HepG2 (cell line): ENCODE measurements at regions not wholly inside any gene's neighbourhood (a gene's known extent, or its start where the extent isn't known, plus 50 kb on each side); places are given as distances from the start of the nearest gene placed in this dataset.

Experiments used
- ATAC-seq: fragments of 200-7000 bp; cut with Tn5 transposase; 3 replicates; pipeline ENCODE4 v1.9.1; 2020; ENCODE audit warnings: mild to moderate bottlenecking, moderate library complexity
- BruUV-seq: library from RNA; stranded (reverse); fragments of 400-500 nt; replicated peaks from 2 replicates; lab custom pipeline; 2021; lab: Mats Ljungman, UMichigan
- CTCF ChIA-PET: fragments of 300-600 bp; formaldehyde crosslinking; extraction: SDS; loops from one replicate; lab custom pipeline; 2021; ENCODE audit warnings: low total read pairs, inconsistent platforms, low intra/inter-chr PET ratio; lab: Yijun Ruan, JAX
- POLR2A ChIA-PET: fragments of 350-600 bp; sonication (Branson Sonifier 250); formaldehyde crosslinking; loops from one replicate; lab custom pipeline; 2020; ENCODE audit warnings: antibody characterized with exemption, inconsistent platforms; lab: Yijun Ruan, JAX
- DNase-seq: peaks from one replicate; pipeline ENCODE4 v3.0.0-alpha.2; 2015; ENCODE audit warnings: low spot score
- FAIRE-seq: peaks from 3 replicates; lab custom pipeline; 2011; peaks lifted over from hg19 to GRCh38; lab: Jason Lieb, UNC
- H2AFZ ChIP-seq: one replicate; pipeline ENCODE4 v1.6.1; 2011; ENCODE audit warnings: low read length, inconsistent platforms
- H3K27ac ChIP-seq: fragments of 300-600 bp; 3 replicates; pipeline ENCODE4 v1.8.0; 2011; ENCODE audit warnings: mixed run types, mild to moderate bottlenecking, mixed read lengths, low read length, inconsistent platforms; ENCODE audit not compliant: insufficient read depth; ENCODE audit errors: extremely low read length
- H3K27me3 ChIP-seq, 2 experiments: fragments of 200-600 bp in 1 of 2; 2 replicates in 1 of 2; 3 replicates in 1 of 2; pipeline versions ENCODE4 v1.6.0 to v1.8.0; 2011; ENCODE audit warnings: low read length in 2 of 2, mild to moderate bottlenecking in 2 of 2, moderate library complexity in 2 of 2, inconsistent platforms in 1 of 2; ENCODE audit not compliant: insufficient read depth in 2 of 2, control insufficient read depth in 1 of 2
- H3K36me3 ChIP-seq, 2 experiments: fragments of 200-600 bp in 1 of 2; replicated peaks in 1 of 2; 2 replicates in 1 of 2; 3 replicates in 1 of 2; pipeline versions ENCODE4 v1.5.1 to v1.8.0; 2011; ENCODE audit warnings: low read length in 2 of 2, inconsistent platforms in 1 of 2; ENCODE audit not compliant: insufficient read depth in 2 of 2, control insufficient read depth in 1 of 2
- H3K4me1 ChIP-seq: 2 replicates; pipeline ENCODE4 v1.5.1; 2012; ENCODE audit warnings: low read length, inconsistent platforms; ENCODE audit not compliant: insufficient read depth
- H3K4me2 ChIP-seq: 2 replicates; pipeline ENCODE4 v1.6.0; 2011; ENCODE audit warnings: low read depth, low read length, inconsistent platforms
- H3K4me3 ChIP-seq, 3 experiments: fragments of 200-600 bp in 1 of 3; sonication (generic), shearing (Covaris generic) in 1 of 3; replicated peaks in 1 of 3; 2 replicates each; pipeline ENCODE4 v1.5.1; 2011 to 2016; ENCODE audit warnings: low read length in 3 of 3, inconsistent platforms in 2 of 3, low read depth in 2 of 3, mild to moderate bottlenecking in 2 of 3, control low read depth in 1 of 3, mixed read lengths in 1 of 3; ENCODE audit not compliant: insufficient read depth in 1 of 3
- H3K79me2 ChIP-seq: one replicate; pipeline ENCODE4 v1.6.1; 2011; ENCODE audit warnings: low read length, inconsistent platforms; ENCODE audit not compliant: insufficient read depth
- H3K9ac ChIP-seq: 2 replicates; pipeline ENCODE4 v1.6.0; 2011; ENCODE audit warnings: mild to moderate bottlenecking, low read depth, low read length, inconsistent platforms; ENCODE audit not compliant: insufficient read depth
- H3K9me3 ChIP-seq: 2 replicates; pipeline ENCODE4 v1.5.1; 2012; ENCODE audit warnings: mild to moderate bottlenecking, low read length
- H4K20me1 ChIP-seq: 2 replicates; pipeline ENCODE4 v1.6.0; 2011; ENCODE audit warnings: inconsistent platforms, mild to moderate bottlenecking, low read length, moderate library complexity; ENCODE audit not compliant: insufficient read depth
- ADNP ChIP-seq: sonication (generic); formaldehyde crosslinking; IDR thresholded peaks from 2 replicates; pipeline ENCODE4 v1.4.0; 2020; ENCODE audit warnings: missing genetic modification reagents
- CREB1 ChIP-seq, 2 experiments: fragments of 450-650 bp in 1 of 2; IDR thresholded peaks; 2 replicates each; pipeline ENCODE4 v1.6.1; 2016 to 2017; ENCODE audit warnings: control low read depth in 1 of 2, mild to moderate bottlenecking in 1 of 2, missing compliant biosample characterization in 1 of 2, missing genetic modification characterization in 1 of 2
- DR1 ChIP-seq: sonication (generic); formaldehyde crosslinking; IDR thresholded peaks from 2 replicates; pipeline ENCODE4 v1.8.0; 2021; ENCODE audit warnings: mild to moderate bottlenecking, missing genetic modification reagents, inconsistent platforms
- HMGXB3 ChIP-seq: sonication (generic); formaldehyde crosslinking; IDR thresholded peaks from 2 replicates; pipeline ENCODE4 v1.4.0; 2020; ENCODE audit warnings: missing genetic modification reagents, borderline replicate concordance
- HOXD1 ChIP-seq: sonication (generic); formaldehyde crosslinking; IDR thresholded peaks from 2 replicates; pipeline ENCODE4 v1.5.0; 2020; ENCODE audit warnings: missing genetic modification reagents
- JUND ChIP-seq: sonication (generic); formaldehyde crosslinking; IDR thresholded peaks from 2 replicates; pipeline ENCODE4 v1.8.0; 2022; ENCODE audit warnings: mild to moderate bottlenecking, missing genetic modification reagents
- NCOA2 ChIP-seq: sonication (generic); formaldehyde crosslinking; IDR thresholded peaks from 2 replicates; pipeline ENCODE4 v1.8.0; 2022; ENCODE audit warnings: inconsistent platforms
- NFIC ChIP-seq: IDR thresholded peaks from 2 replicates; pipeline ENCODE4 v1.6.1; 2012; ENCODE audit warnings: mild to moderate bottlenecking, low read length, inconsistent platforms
- NR2F1 ChIP-seq, 2 experiments: fragments of 450-650 bp in 1 of 2; formaldehyde crosslinking in 1 of 2; IDR thresholded peaks; 2 replicates each; pipeline versions ENCODE4 v1.5.0 to v1.6.1; 2016 to 2020; ENCODE audit warnings: mild to moderate bottlenecking in 1 of 2, missing compliant biosample characterization in 1 of 2, missing genetic modification reagents in 1 of 2, moderate library complexity in 1 of 2
- PAX8 ChIP-seq: sonication (generic); formaldehyde crosslinking; IDR thresholded peaks from 2 replicates; pipeline ENCODE4 v1.8.0; 2022; ENCODE audit warnings: mild to moderate bottlenecking, missing genetic modification reagents, borderline replicate concordance
- TRAFD1 ChIP-seq: sonication (generic); formaldehyde crosslinking; IDR thresholded peaks from 2 replicates; pipeline ENCODE4 v1.5.1; 2020; ENCODE audit warnings: missing genetic modification reagents, mild to moderate bottlenecking, borderline replicate concordance
- ZBTB42 ChIP-seq: sonication (generic); formaldehyde crosslinking; IDR thresholded peaks from 2 replicates; pipeline ENCODE4 v1.5.0; 2020; ENCODE audit warnings: mild to moderate bottlenecking, missing genetic modification reagents
- ZBTB49 ChIP-seq: sonication (generic); formaldehyde crosslinking; IDR thresholded peaks from 2 replicates; pipeline ENCODE4 v1.4.0; 2020; ENCODE audit warnings: missing genetic modification reagents, borderline replicate concordance
- ZNF326 ChIP-seq: sonication (generic); formaldehyde crosslinking; IDR thresholded peaks from 2 replicates; pipeline ENCODE4 v1.4.0; 2020; ENCODE audit warnings: missing genetic modification reagents, borderline replicate concordance
- ZNF414 ChIP-seq: sonication (generic); formaldehyde crosslinking; IDR thresholded peaks from 2 replicates; pipeline ENCODE4 v1.5.0; 2020; ENCODE audit warnings: missing genetic modification reagents
- WGBS: methylation state at CpG from one replicate; pipeline ENCODE4 v1.1.6; 2017; ENCODE audit warnings: low lambda C conversion rate; 5-methylcytosine and 5-hydroxymethylcytosine counted together
- in situ Hi-C: cut with HindIII; loops from 2 replicates; pipeline ENCODE4 v1.10.0; 2017; ENCODE audit warnings: low pct_unique_long_range_greater_than_20kb; ENCODE audit not compliant: extremely low pct_ligation_motif_present
- intact Hi-C: fragments of 100-400 bp; cut with micrococcal nuclease; formaldehyde crosslinking; loops from one replicate; pipeline ENCODE4 v1.10.0; 2022; ENCODE audit not compliant: unreplicated experiment

- no peak for ATAC-seq
- no peaks in the 10 kb centered on the region for H4K20me1 ChIP-seq
- no peaks in the 10 kb centered on the region for H3K79me2 ChIP-seq
- no peak overlapping the region for H3K4me2 ChIP-seq
- no peak for FAIRE-seq
- no peak for DNase-seq
- H3K9me3 ChIP-seq: no peaks in the 10 kb centered on the region
- no peaks in the 10 kb centered on the region; a peak in 1 of 5 replicates for H3K27me3 ChIP-seq
- ChIA-PET CTCF (no interaction called here), POLR2A (no interaction called here)
- in situ Hi-C loops: no loop called here
- TF ChIP-seq PAX8 (CRISPR knock-in tag): no peak
- TF ChIP-seq HMGXB3 (CRISPR knock-in tag): no peak
- TF ChIP-seq CREB1 (IDR thresholded peaks at IDR 0.05): no peak
- no peak for TF ChIP-seq CREB1 (CRISPR knock-in tag; IDR thresholded peaks at IDR 0.05)
- TF ChIP-seq DR1 (CRISPR knock-in tag): no peak
- no peak for TF ChIP-seq HOXD1 (CRISPR knock-in tag)
- TF ChIP-seq ZBTB49 (CRISPR knock-in tag): no peak
- no peak for TF ChIP-seq NCOA2 (CRISPR knock-in tag)
- no peak for TF ChIP-seq NR2F1 (CRISPR knock-in tag; IDR thresholded peaks at IDR 0.05)
- TF ChIP-seq NFIC: no peak
- TF ChIP-seq ZBTB42 (CRISPR knock-in tag): no peak
- TF ChIP-seq ADNP (CRISPR knock-in tag): no peak
- no peak for TF ChIP-seq JUND (CRISPR knock-in tag)
- no peak for TF ChIP-seq TRAFD1 (CRISPR knock-in tag)
- TF ChIP-seq ZNF414 (CRISPR knock-in tag): no peak
- no peak for TF ChIP-seq ZNF326 (CRISPR knock-in tag)
- TF ChIP-seq, all 625 proteins: peak for 0
- H3K4me1 ChIP-seq: no peaks in the 10 kb centered on the region
- intact Hi-C loops: no loop called here
- H3K4me3 ChIP-seq: no peak overlapping the region
- no TSS peak for BruUV-seq
- no peaks in the 10 kb centered on the region for H3K36me3 ChIP-seq
- H3K9ac ChIP-seq: no peak overlapping the region
- no peak overlapping the region for H3K27ac ChIP-seq
- WGBS: 10% methylated on average over 3 of the region's 3 CpGs
- H2AFZ ChIP-seq: no peak overlapping the region
Observed at GRCh38 chr1:173266841-173267240, 59.7 kb upstream of the TNFSF4 start.
